ENCODE measurements at regions not wholly inside any gene's neighbourhood (a gene's known extent, or its start where the extent isn't known, plus 50 kb on each side); places are given as distances from the start of the nearest gene placed in this dataset.

- no peaks in the 10 kb centered on the region for H3K9me3 ChIP-seq (ENCODE audit: control insufficient read depth, low read length)
- no peak for DNase-seq
- no peaks in the 10 kb centered on the region for H3K27me3 ChIP-seq (replicated peaks; ENCODE audit: control insufficient read depth, insufficient read depth, low read length, poor library complexity, severe bottlenecking)
- H3K4me1 ChIP-seq (ENCODE audit: control insufficient read depth, insufficient read depth, low read length, poor library complexity, severe bottlenecking), result no peaks in the 10 kb centered on the region
- H3K36me3 ChIP-seq (ENCODE audit: control insufficient read depth, insufficient read depth, low read length), result no peaks in the 10 kb centered on the region
- H3K4me3 ChIP-seq (ENCODE audit: insufficient read depth, low read depth, low read length, poor library complexity, severe bottlenecking), result no peak overlapping the region
- H3K27ac ChIP-seq (ENCODE audit: insufficient read depth, low read length, poor library complexity, severe bottlenecking), result no peak overlapping the region
Observed at GRCh38 chr6:19135706-19136105, 701.5 kb upstream of the ID4 start.

GRCh38 chr6:19137505-19137904 is 699.7 kb upstream of the ID4 start:
- H3K36me3 ChIP-seq (ENCODE audit: control insufficient read depth, insufficient read depth, low read length), result no peaks in the 10 kb centered on the region
- DNase-seq, result no peak
- no peaks in the 10 kb centered on the region for H3K4me1 ChIP-seq (ENCODE audit: control insufficient read depth, insufficient read depth, low read length, poor library complexity, severe bottlenecking)
- H3K4me3 ChIP-seq (ENCODE audit: insufficient read depth, low read depth, low read length, poor library complexity, severe bottlenecking), result no peak overlapping the region
- no peak overlapping the region for H3K27ac ChIP-seq (ENCODE audit: insufficient read depth, low read length, poor library complexity, severe bottlenecking)
- H3K27me3 ChIP-seq (replicated peaks; ENCODE audit: control insufficient read depth, insufficient read depth, low read length, poor library complexity, severe bottlenecking), result no peaks in the 10 kb centered on the region
- H3K9me3 ChIP-seq (ENCODE audit: control insufficient read depth, low read length), result no peaks in the 10 kb centered on the region

- no peak for DNase-seq
- H3K9me3 ChIP-seq (ENCODE audit: control insufficient read depth, low read length), result no peaks in the 10 kb centered on the region
- H3K4me3 ChIP-seq (ENCODE audit: insufficient read depth, low read depth, low read length, poor library complexity, severe bottlenecking), result no peak overlapping the region
- H3K4me1 ChIP-seq (ENCODE audit: control insufficient read depth, insufficient read depth, low read length, poor library complexity, severe bottlenecking), result no peaks in the 10 kb centered on the region
- H3K27me3 ChIP-seq (replicated peaks; ENCODE audit: control insufficient read depth, insufficient read depth, low read length, poor library complexity, severe bottlenecking), result no peaks in the 10 kb centered on the region
- no peak overlapping the region for H3K27ac ChIP-seq (ENCODE audit: insufficient read depth, low read length, poor library complexity, severe bottlenecking)
- H3K36me3 ChIP-seq (ENCODE audit: control insufficient read depth, insufficient read depth, low read length), result no peaks in the 10 kb centered on the region
Observed at GRCh38 chr6:19142275-19142674, 694.9 kb upstream of the ID4 start.

- no peaks in the 10 kb centered on the region for H3K27me3 ChIP-seq (replicated peaks; ENCODE audit: control insufficient read depth, insufficient read depth, low read length, poor library complexity, severe bottlenecking)
- no peaks in the 10 kb centered on the region for H3K4me1 ChIP-seq (ENCODE audit: control insufficient read depth, insufficient read depth, low read length, poor library complexity, severe bottlenecking)
- H3K9me3 ChIP-seq (ENCODE audit: control insufficient read depth, low read length), result no peaks in the 10 kb centered on the region
- H3K27ac ChIP-seq (ENCODE audit: insufficient read depth, low read length, poor library complexity, severe bottlenecking), result no peak overlapping the region
- no peak for DNase-seq
- H3K36me3 ChIP-seq (ENCODE audit: control insufficient read depth, insufficient read depth, low read length), result no peaks in the 10 kb centered on the region
- no peak overlapping the region for H3K4me3 ChIP-seq (ENCODE audit: insufficient read depth, low read depth, low read length, poor library complexity, severe bottlenecking)
Observed at GRCh38 chr6:19150307-19150706, 686.9 kb upstream of the ID4 start.

GRCh38 chr6:19153270-19153980 is 683.7 kb upstream of the ID4 start:
- no peaks in the 10 kb centered on the region for H3K4me1 ChIP-seq (ENCODE audit: control insufficient read depth, insufficient read depth, low read length, poor library complexity, severe bottlenecking)
- DNase-seq, result no peak
- H3K4me3 ChIP-seq (ENCODE audit: insufficient read depth, low read depth, low read length, poor library complexity, severe bottlenecking), result no peak overlapping the region
- no peaks in the 10 kb centered on the region for H3K9me3 ChIP-seq (ENCODE audit: control insufficient read depth, low read length)
- H3K27me3 ChIP-seq (replicated peaks; ENCODE audit: control insufficient read depth, insufficient read depth, low read length, poor library complexity, severe bottlenecking), result no peaks in the 10 kb centered on the region
- no peak overlapping the region for H3K27ac ChIP-seq (ENCODE audit: insufficient read depth, low read length, poor library complexity, severe bottlenecking)
- no peaks in the 10 kb centered on the region for H3K36me3 ChIP-seq (ENCODE audit: control insufficient read depth, insufficient read depth, low read length)

- no peak overlapping the region for H3K27ac ChIP-seq (ENCODE audit: insufficient read depth, low read length, poor library complexity, severe bottlenecking)
- H3K9me3 ChIP-seq (ENCODE audit: control insufficient read depth, low read length), result no peaks in the 10 kb centered on the region
- H3K4me1 ChIP-seq (ENCODE audit: control insufficient read depth, insufficient read depth, low read length, poor library complexity, severe bottlenecking), result no peaks in the 10 kb centered on the region
- no peaks in the 10 kb centered on the region for H3K36me3 ChIP-seq (ENCODE audit: control insufficient read depth, insufficient read depth, low read length)
- H3K27me3 ChIP-seq (replicated peaks; ENCODE audit: control insufficient read depth, insufficient read depth, low read length, poor library complexity, severe bottlenecking), result no peaks in the 10 kb centered on the region
- no peak for DNase-seq
- no peak overlapping the region for H3K4me3 ChIP-seq (ENCODE audit: insufficient read depth, low read depth, low read length, poor library complexity, severe bottlenecking)
Observed at GRCh38 chr6:19153981-19154295, 683.2 kb upstream of the ID4 start.

- Histone ChIP-seq H3K36me3 (ENCODE audit: control insufficient read depth, insufficient read depth, low read length) (no peaks in the 10 kb centered on the region), H3K4me3 (ENCODE audit: insufficient read depth, low read depth, low read length, poor library complexity, severe bottlenecking) (no peak overlapping the region), H3K4me1 (ENCODE audit: control insufficient read depth, insufficient read depth, low read length, poor library complexity, severe bottlenecking) (no peaks in the 10 kb centered on the region), H3K9me3 (ENCODE audit: control insufficient read depth, low read length) (no peaks in the 10 kb centered on the region), H3K27ac (ENCODE audit: insufficient read depth, low read length, poor library complexity, severe bottlenecking) (no peak overlapping the region), H3K27me3 (replicated peaks; ENCODE audit: control insufficient read depth, insufficient read depth, low read length, poor library complexity, severe bottlenecking) (no peaks in the 10 kb centered on the region)
- no peak for DNase-seq
Observed at GRCh38 chr6:19156443-19156842, 680.7 kb upstream of the ID4 start.

GRCh38 chr6:19157486-19157885 is 679.7 kb upstream of the ID4 start:
- Histone ChIP-seq H3K36me3 (ENCODE audit: control insufficient read depth, insufficient read depth, low read length) (no peaks in the 10 kb centered on the region), H3K27me3 (replicated peaks; ENCODE audit: control insufficient read depth, insufficient read depth, low read length, poor library complexity, severe bottlenecking) (no peaks in the 10 kb centered on the region), H3K4me3 (ENCODE audit: insufficient read depth, low read depth, low read length, poor library complexity, severe bottlenecking) (no peak overlapping the region), H3K4me1 (ENCODE audit: control insufficient read depth, insufficient read depth, low read length, poor library complexity, severe bottlenecking) (no peaks in the 10 kb centered on the region), H3K27ac (ENCODE audit: insufficient read depth, low read length, poor library complexity, severe bottlenecking) (no peak overlapping the region), H3K9me3 (ENCODE audit: control insufficient read depth, low read length) (no peaks in the 10 kb centered on the region)
- DNase-seq, result no peak

GRCh38 chr6:19158586-19158985 is 678.6 kb upstream of the ID4 start:
- Histone ChIP-seq H3K9me3 (ENCODE audit: control insufficient read depth, low read length) (no peaks in the 10 kb centered on the region), H3K27me3 (replicated peaks; ENCODE audit: control insufficient read depth, insufficient read depth, low read length, poor library complexity, severe bottlenecking) (no peaks in the 10 kb centered on the region), H3K36me3 (ENCODE audit: control insufficient read depth, insufficient read depth, low read length) (no peaks in the 10 kb centered on the region), H3K27ac (ENCODE audit: insufficient read depth, low read length, poor library complexity, severe bottlenecking) (no peak overlapping the region), H3K4me3 (ENCODE audit: insufficient read depth, low read depth, low read length, poor library complexity, severe bottlenecking) (no peak overlapping the region), H3K4me1 (ENCODE audit: control insufficient read depth, insufficient read depth, low read length, poor library complexity, severe bottlenecking) (no peaks in the 10 kb centered on the region)
- DNase-seq, result no peak

- no peak for DNase-seq
- H3K9me3 ChIP-seq (ENCODE audit: control insufficient read depth, low read length), result no peaks in the 10 kb centered on the region
- no peaks in the 10 kb centered on the region for H3K27me3 ChIP-seq (replicated peaks; ENCODE audit: control insufficient read depth, insufficient read depth, low read length, poor library complexity, severe bottlenecking)
- H3K4me3 ChIP-seq (ENCODE audit: insufficient read depth, low read depth, low read length, poor library complexity, severe bottlenecking), result no peak overlapping the region
- no peaks in the 10 kb centered on the region for H3K36me3 ChIP-seq (ENCODE audit: control insufficient read depth, insufficient read depth, low read length)
- no peak overlapping the region for H3K27ac ChIP-seq (ENCODE audit: insufficient read depth, low read length, poor library complexity, severe bottlenecking)
- H3K4me1 ChIP-seq (ENCODE audit: control insufficient read depth, insufficient read depth, low read length, poor library complexity, severe bottlenecking), result no peaks in the 10 kb centered on the region
Observed at GRCh38 chr6:19159089-19159488, 678.1 kb upstream of the ID4 start.
